ENCODE measurements at regions not wholly inside any gene's neighbourhood (a gene's known extent, or its start where the extent isn't known, plus 50 kb on each side); places are given as distances from the start of the nearest gene placed in this dataset.

GRCh38 chr13:90091611-90092010 lies 1255.9 kb upstream of the MIR17HG start:
- no peak for TF ChIP-seq CTCF (IDR thresholded peaks at IDR 0.05; ENCODE audit: low read depth, low read length)
- TF ChIP-seq EZH2phosphoT487 (IDR thresholded peaks at IDR 0.05; ENCODE audit: low read depth): no peak

Measured in OCI-LY3 (cell line).